ENCODE measurements at regions not wholly inside any gene's neighbourhood (a gene's known extent, or its start where the extent isn't known, plus 50 kb on each side); places are given as distances from the start of the nearest gene placed in this dataset.

GRCh38 chr1:208486677-208487076 is 242.5 kb upstream of the PLXNA2 start:
- no peak for TF ChIP-seq CTCF (conservative IDR thresholded peaks at IDR 0.05; ENCODE audit: low read length)
- no peak for TF ChIP-seq EZH2phosphoT487 (IDR thresholded peaks at IDR 0.05; ENCODE audit: borderline replicate concordance)

Measured in Loucy (cell line).